ENCODE measurements at regions not wholly inside any gene's neighbourhood (a gene's known extent, or its start where the extent isn't known, plus 50 kb on each side); places are given as distances from the start of the nearest gene placed in this dataset.
"Not testable (repeated sequence)": the region's sequence is repeated elsewhere in the genome, so short reads cannot be mapped to it uniquely, and the experiment has no call there.

- DNase-seq (ENCODE audit: low read depth in 2 of 3, low spot score in 2 of 3), result no peak
These were observed 53.7 kb downstream of the CAMK2N1 start for GRCh38 chr1:20432341-20432740.

GRCh38 chr1:20431176-20431460 lies 54.9 kb downstream of the CAMK2N1 start:
- DNase-seq (ENCODE audit: low read depth in 2 of 3, low spot score in 2 of 3), result no peak

GRCh38 chr1:20430355-20431175 lies 55.4 kb downstream of the CAMK2N1 start:
- peak; percentile 7 to 28 (median 22) for DNase-seq (ENCODE audit: low read depth in 2 of 3, low spot score in 2 of 3)

GRCh38 chr1:20429296-20429695 lies 56.7 kb downstream of the CAMK2N1 start:
- DNase-seq (ENCODE audit: low read depth in 2 of 3, low spot score in 2 of 3), result no peak

- no peak for DNase-seq (ENCODE audit: low read depth in 2 of 3, low spot score in 2 of 3)
These were observed 57.2 kb downstream of the CAMK2N1 start for GRCh38 chr1:20428841-20429240.

GRCh38 chr1:20426923-20427322 lies 59.1 kb downstream of the CAMK2N1 start:
- no peak for DNase-seq (ENCODE audit: low read depth in 2 of 3, low spot score in 2 of 3)

GRCh38 chr1:20426371-20426770 lies 59.6 kb downstream of the CAMK2N1 start:
- no peak for DNase-seq (ENCODE audit: low read depth in 2 of 3, low spot score in 2 of 3)

GRCh38 chr1:20425622-20426021 lies 60.4 kb downstream of the CAMK2N1 start:
- no peak for DNase-seq (ENCODE audit: low read depth in 2 of 3, low spot score in 2 of 3)

GRCh38 chr1:20423169-20423795 lies 62.7 kb downstream of the CAMK2N1 start:
- DNase-seq (ENCODE audit: low read depth in 2 of 3, low spot score in 2 of 3), result no peak

GRCh38 chr1:20421441-20421840 lies 64.6 kb downstream of the CAMK2N1 start:
- DNase-seq (ENCODE audit: low read depth in 2 of 3, low spot score in 2 of 3), result no peak

- DNase-seq (ENCODE audit: low read depth in 2 of 3, low spot score in 2 of 3), result no peak
These were observed 68.4 kb downstream of the CAMK2N1 start for GRCh38 chr1:20417581-20417980.

GRCh38 chr1:20416706-20417105 lies 69.3 kb downstream of the CAMK2N1 start:
- DNase-seq (ENCODE audit: low read depth in 2 of 3, low spot score in 2 of 3), result no peak

GRCh38 chr1:20413776-20414140 lies 72.3 kb downstream of the CAMK2N1 start:
- no peak for DNase-seq (ENCODE audit: low read depth in 2 of 3, low spot score in 2 of 3)

GRCh38 chr1:20413136-20413775 lies 72.8 kb downstream of the CAMK2N1 start:
- no peak for DNase-seq (ENCODE audit: low read depth in 2 of 3, low spot score in 2 of 3)

- no peak for DNase-seq (ENCODE audit: low read depth in 2 of 3, low spot score in 2 of 3)
These were observed 74.6 kb downstream of the CAMK2N1 start for GRCh38 chr1:20411196-20411980.

- DNase-seq (ENCODE audit: low read depth in 2 of 3, low spot score in 2 of 3), result no peak
These were observed 75.5 kb downstream of the CAMK2N1 start for GRCh38 chr1:20410503-20410902.

- DNase-seq (ENCODE audit: low read depth in 2 of 3, low spot score in 2 of 3), result no peak
These were observed 76.0 kb downstream of the CAMK2N1 start for GRCh38 chr1:20409971-20410370.

GRCh38 chr1:20409012-20409411 lies 77.0 kb downstream of the CAMK2N1 start:
- no peak for DNase-seq (ENCODE audit: low read depth in 2 of 3, low spot score in 2 of 3)

- not testable (repeated sequence) for DNase-seq (ENCODE audit: low read depth in 2 of 3, low spot score in 2 of 3)
These were observed 77.8 kb downstream of the CAMK2N1 start for GRCh38 chr1:20408133-20408650.

- DNase-seq (ENCODE audit: low read depth in 2 of 3, low spot score in 2 of 3), result no peak
These were observed 80.0 kb downstream of the CAMK2N1 start for GRCh38 chr1:20405893-20406604.
